ENCODE measurements at regions not wholly inside any gene's neighbourhood (a gene's known extent, or its start where the extent isn't known, plus 50 kb on each side); places are given as distances from the start of the nearest gene placed in this dataset.

GRCh38 chr5:17992291-17992690 lies 358.0 kb downstream of the TAF11L14 start:
- Mint-ChIP-seq H3K27me3 (no peaks in the 10 kb centered on the region), H3K4me1 (ENCODE audit: low read depth) (no peaks in the 10 kb centered on the region), H3K27ac (no peak overlapping the region), H3K36me3 (ENCODE audit: low read depth) (no peaks in the 10 kb centered on the region), H3K4me3 (no peak overlapping the region), H3K9me3 (peaks cover 2% of the 10 kb centered on the region)
- TF ChIP-seq CTCF (IDR thresholded peaks at IDR 0.05), result no peak
- CTCF ChIA-PET, result no interaction called here
- no peak for DNase-seq
- intact Hi-C loops (cut with micrococcal nuclease), result no loop called here
- no peak for ATAC-seq
- POLR2A ChIA-PET, result no interaction called here

GRCh38 chr5:17995997-17996396 lies 361.7 kb downstream of the TAF11L14 start:
- no peaks in the 10 kb centered on the region for H3K36me3 Mint-ChIP-seq (ENCODE audit: low read depth)
- intact Hi-C loops (cut with micrococcal nuclease), result no loop called here
- ChIA-PET CTCF (no interaction called here), POLR2A (no interaction called here)
- no peaks in the 10 kb centered on the region for H3K27me3 Mint-ChIP-seq
- ATAC-seq (no peak), DNase-seq (no peak)
- H3K27ac Mint-ChIP-seq, result no peak overlapping the region
- no peak overlapping the region for H3K4me3 Mint-ChIP-seq
- H3K4me1 Mint-ChIP-seq (ENCODE audit: low read depth), result no peaks in the 10 kb centered on the region
- H3K9me3 Mint-ChIP-seq, result no peaks in the 10 kb centered on the region
- TF ChIP-seq CTCF (IDR thresholded peaks at IDR 0.05), result no peak

- Mint-ChIP-seq H3K27me3 (no peaks in the 10 kb centered on the region), H3K4me3 (no peak overlapping the region), H3K27ac (no peak overlapping the region), H3K4me1 (ENCODE audit: low read depth) (no peaks in the 10 kb centered on the region), H3K9me3 (no peaks in the 10 kb centered on the region), H3K36me3 (ENCODE audit: low read depth) (no peaks in the 10 kb centered on the region)
- DNase-seq, result no peak
- POLR2A ChIA-PET, result no interaction called here
- intact Hi-C loops (cut with micrococcal nuclease), result no loop called here
- CTCF ChIA-PET, result no interaction called here
- ATAC-seq, result no peak
- TF ChIP-seq CTCF (IDR thresholded peaks at IDR 0.05), result no peak
Measured at GRCh38 chr5:17999858-18000257, 365.6 kb downstream of the TAF11L14 start.

- TF ChIP-seq CTCF (IDR thresholded peaks at IDR 0.05), result no peak
- no peak overlapping the region for H3K27ac Mint-ChIP-seq
- H3K4me3 Mint-ChIP-seq, result no peak overlapping the region
- H3K27me3 Mint-ChIP-seq, result no peaks in the 10 kb centered on the region
- peaks cover 8% of the 10 kb centered on the region for H3K9me3 Mint-ChIP-seq
- ATAC-seq, result no peak
- ChIA-PET CTCF (interaction anchor here (0.6 kb wide), 1 partner anchor 28 kb away, joined by 3 read pairs; no protein-coding TSS in a partner anchor), POLR2A (no interaction called here)
- no peaks in the 10 kb centered on the region for H3K4me1 Mint-ChIP-seq (ENCODE audit: low read depth)
- no peak for DNase-seq
- no peaks in the 10 kb centered on the region for H3K36me3 Mint-ChIP-seq (ENCODE audit: low read depth)
- intact Hi-C loops (cut with micrococcal nuclease), result no loop called here
Measured at GRCh38 chr5:18000744-18001143, 366.5 kb downstream of the TAF11L14 start.

GRCh38 chr5:18003312-18003711 lies 369.1 kb downstream of the TAF11L14 start:
- ATAC-seq (no peak), DNase-seq (no peak)
- TF ChIP-seq CTCF (IDR thresholded peaks at IDR 0.05), result no peak
- CTCF ChIA-PET, result no interaction called here
- Mint-ChIP-seq H3K4me1 (ENCODE audit: low read depth) (no peaks in the 10 kb centered on the region), H3K27me3 (no peaks in the 10 kb centered on the region), H3K4me3 (no peak overlapping the region), H3K9me3 (peaks cover 11% of the 10 kb centered on the region), H3K27ac (no peak overlapping the region), H3K36me3 (ENCODE audit: low read depth) (no peaks in the 10 kb centered on the region)
- intact Hi-C loops (cut with micrococcal nuclease), result no loop called here
- POLR2A ChIA-PET, result no interaction called here

Data from activated CD8-positive, alpha-beta T cell treated with anti-CD3 and anti-CD28 coated beads for 36 hours (primary cell).